Skeletal muscle tissue (tissue), 3 donors: ENCODE measurements at regions not wholly inside any gene's neighbourhood (a gene's known extent, or its start where the extent isn't known, plus 50 kb on each side); places are given as distances from the start of the nearest gene placed in this dataset.
"Not testable (repeated sequence)": the region's sequence is repeated elsewhere in the genome, so short reads cannot be mapped to it uniquely, and the experiment has no call there.

ENCODE experiments used
- H3K27ac ChIP-seq: one replicate; pipeline ENCODE4 v1.7.0; 2013; ENCODE audit warnings: mild to moderate bottlenecking, low read depth, low read length, inconsistent platforms
- H3K27me3 ChIP-seq, 3 donors: one replicate each; pipeline ENCODE4 v1.7.0; 2013; ENCODE audit warnings: low read length in 3 of 3; ENCODE audit not compliant: control insufficient read depth in 3 of 3, insufficient read depth in 3 of 3
- H3K36me3 ChIP-seq, 3 donors: one replicate each; pipeline ENCODE4 v1.7.0; 2013; ENCODE audit warnings: low read length in 3 of 3; ENCODE audit not compliant: control insufficient read depth in 3 of 3, insufficient read depth in 3 of 3
- H3K4me1 ChIP-seq, 3 donors: one replicate each; pipeline ENCODE4 v1.7.0; 2013; ENCODE audit warnings: low read length in 3 of 3, mild to moderate bottlenecking in 3 of 3; ENCODE audit not compliant: control insufficient read depth in 3 of 3, insufficient read depth in 3 of 3
- H3K4me3 ChIP-seq, 3 donors: one replicate each; pipeline ENCODE4 v1.7.0; 2013; ENCODE audit warnings: low read length in 3 of 3
- H3K9ac ChIP-seq, 3 donors: one replicate each; pipeline ENCODE4 v1.7.0; 2013; ENCODE audit warnings: low read length in 3 of 3, mild to moderate bottlenecking in 3 of 3, moderate library complexity in 2 of 3, low read depth in 1 of 3
- H3K9me3 ChIP-seq, 3 donors: one replicate each; pipeline ENCODE4 v1.7.0; 2013; ENCODE audit warnings: low read length in 3 of 3; ENCODE audit not compliant: control insufficient read depth in 3 of 3
- donor health status: Osteomylitis.

DNA sequence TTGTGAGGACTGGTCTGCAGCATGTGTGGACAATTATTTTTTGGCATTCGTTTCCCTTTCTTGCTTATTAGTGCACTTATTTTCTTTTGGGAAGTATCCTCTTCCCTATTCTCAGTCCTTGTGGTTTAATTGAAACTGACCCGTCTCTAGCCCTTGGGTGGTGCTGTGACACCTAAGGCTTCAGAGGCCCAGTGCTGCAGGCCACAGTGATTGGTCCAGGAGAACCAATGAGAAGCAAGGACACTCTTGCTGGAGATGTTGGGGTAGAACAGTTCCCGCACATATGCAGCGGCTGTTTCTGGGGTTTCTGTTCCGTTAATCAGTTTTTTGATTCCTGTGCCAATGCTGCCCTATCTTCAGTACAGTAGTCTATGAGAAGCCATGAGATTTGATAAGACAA is 195.3 kb downstream of the IL20RB start:
- H3K9ac ChIP-seq, H3K36me3 ChIP-seq, H3K4me1 ChIP-seq, H3K9me3 ChIP-seq, H3K4me3 ChIP-seq, H3K27me3 ChIP-seq, H3K27ac ChIP-seq: not testable (repeated sequence)

GRCh38 chr3:137163241-137163871 is 205.6 kb downstream of the IL20RB start:
- H3K36me3 ChIP-seq = no peaks in the 10 kb centered on the region
- H3K4me3 ChIP-seq = peak overlapping the region in 2 of 3 donors; percentile 25 to 48
- peak overlapping the region; percentile 39 for H3K27ac ChIP-seq

DNA sequence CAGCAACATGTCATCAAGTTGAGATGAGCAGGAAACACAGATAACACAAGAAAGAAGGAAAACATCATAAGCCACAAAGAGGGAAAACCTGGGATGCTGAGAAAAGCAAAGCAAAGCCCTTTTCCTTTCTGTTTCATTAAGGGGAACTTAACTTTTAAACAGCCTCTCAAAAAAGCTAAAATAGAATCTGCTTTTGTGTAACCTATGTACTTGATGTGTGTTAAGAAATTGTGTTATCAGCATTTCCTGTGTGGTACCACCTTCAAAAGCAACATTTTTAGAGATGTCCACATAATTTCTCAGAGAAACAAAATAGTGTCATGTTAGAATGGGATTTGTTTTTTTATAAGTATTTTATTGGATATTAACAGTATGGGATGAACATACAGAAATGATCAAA is 206.2 kb downstream of the IL20RB start:
- Histone ChIP-seq H3K9ac (no peak overlapping the region), H3K4me1 (peaks cover 0 to 3% (median 2%) of the 10 kb centered on the region in 3 donors), H3K27me3 (no peaks in the 10 kb centered on the region), H3K36me3 (no peaks in the 10 kb centered on the region), H3K9me3 (no peaks in the 10 kb centered on the region), H3K4me3 (peak overlapping the region in 2 of 3 donors; percentile 25 to 48), H3K27ac (no peak overlapping the region)

More at GRCh38 chr3:137163241-137163871, 205.6 kb downstream of the IL20RB start:
- Histone ChIP-seq H3K9ac (peak overlapping the region in 1 of 3 donors; percentile 55), H3K9me3 (no peaks in the 10 kb centered on the region), H3K4me1 (peaks cover 0 to 3% (median 2%) of the 10 kb centered on the region in 3 donors), H3K27me3 (no peaks in the 10 kb centered on the region)

GRCh38 chr3:137165117-137165806 is 207.5 kb downstream of the IL20RB start:
- no peak overlapping the region for H3K4me3 ChIP-seq
- no peaks in the 10 kb centered on the region for H3K9me3 ChIP-seq
- no peaks in the 10 kb centered on the region for H3K27me3 ChIP-seq
- no peak overlapping the region for H3K9ac ChIP-seq
- peaks cover 0 to 3% (median 2%) of the 10 kb centered on the region in 3 donors for H3K4me1 ChIP-seq
- no peak overlapping the region for H3K27ac ChIP-seq
- H3K36me3 ChIP-seq = no peaks in the 10 kb centered on the region

DNA sequence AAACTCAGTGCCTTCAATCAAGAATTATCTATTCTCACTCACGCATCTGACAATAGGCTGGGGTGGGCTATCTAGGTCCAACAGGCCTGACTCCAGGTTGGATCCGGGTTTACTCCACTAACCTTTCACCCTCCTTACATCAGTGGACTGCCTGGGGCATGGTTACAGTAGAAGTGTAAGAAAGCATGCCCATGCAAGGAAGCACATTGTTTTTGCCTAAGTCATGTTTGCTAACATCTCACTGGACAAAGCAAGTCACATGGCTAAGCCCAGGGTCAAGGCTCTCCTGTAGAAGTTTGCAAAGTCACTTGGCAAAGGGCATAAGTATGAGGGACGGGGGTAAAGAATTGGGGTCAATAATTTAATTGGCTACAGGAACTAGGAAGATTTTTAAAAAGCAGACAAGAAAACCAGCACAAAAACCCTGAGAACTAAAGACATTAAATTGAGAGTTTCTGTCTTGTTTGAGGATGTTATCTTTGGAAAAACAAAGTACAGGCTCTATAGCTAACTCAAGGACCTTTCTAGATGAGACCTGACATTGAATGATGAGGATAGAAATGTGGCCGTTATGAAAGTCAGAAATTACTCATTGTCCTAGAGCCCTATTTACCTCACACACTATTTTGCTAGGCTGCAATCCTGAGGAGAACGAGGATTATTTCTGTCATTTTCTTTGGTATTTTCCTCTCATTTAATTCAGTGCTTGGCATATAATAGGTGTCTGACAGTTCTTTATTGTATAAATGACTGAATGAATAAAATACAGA is 214.2 kb downstream of the IL20RB start:
- Histone ChIP-seq H3K4me3 (no peak overlapping the region), H3K36me3 (no peaks in the 10 kb centered on the region), H3K9ac (no peak overlapping the region), H3K27ac (no peak overlapping the region), H3K9me3 (no peaks in the 10 kb centered on the region), H3K4me1 (no peaks in the 10 kb centered on the region), H3K27me3 (no peaks in the 10 kb centered on the region)

- Histone ChIP-seq H3K4me1 (no peaks in the 10 kb centered on the region), H3K9me3 (no peaks in the 10 kb centered on the region), H3K36me3 (no peaks in the 10 kb centered on the region), H3K27me3 (no peaks in the 10 kb centered on the region), H3K27ac (no peak overlapping the region), H3K9ac (no peak overlapping the region), H3K4me3 (no peak overlapping the region)
These were observed 214.9 kb downstream of the IL20RB start for GRCh38 chr3:137172728-137173127.

DNA sequence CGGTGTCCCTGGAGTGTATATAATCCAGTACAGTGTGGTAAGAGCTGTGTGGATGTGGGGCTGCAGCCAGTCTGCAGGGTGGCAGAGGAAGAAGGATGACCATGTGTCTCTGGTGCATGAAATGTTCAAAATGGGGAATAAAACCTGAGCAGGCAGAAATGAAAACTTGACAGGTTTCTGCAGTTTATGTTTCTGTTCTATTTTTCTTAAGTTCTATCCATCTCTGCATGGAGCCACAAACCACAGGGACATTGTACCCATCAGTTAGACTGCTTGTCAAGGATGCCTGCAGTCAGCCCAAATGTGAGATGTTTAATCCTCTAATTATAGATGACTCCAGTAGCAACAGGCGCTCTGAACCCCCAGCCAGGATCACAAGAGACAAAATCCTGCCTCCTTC is 216.7 kb downstream of the IL20RB start:
- Histone ChIP-seq H3K27me3 (no peaks in the 10 kb centered on the region), H3K36me3 (no peaks in the 10 kb centered on the region), H3K9ac (no peak overlapping the region), H3K9me3 (no peaks in the 10 kb centered on the region), H3K4me3 (no peak overlapping the region), H3K4me1 (no peaks in the 10 kb centered on the region), H3K27ac (no peak overlapping the region)

- Histone ChIP-seq H3K27me3 (no peaks in the 10 kb centered on the region), H3K4me3 (no peak overlapping the region), H3K36me3 (no peaks in the 10 kb centered on the region), H3K27ac (no peak overlapping the region), H3K4me1 (no peaks in the 10 kb centered on the region), H3K9ac (no peak overlapping the region), H3K9me3 (no peaks in the 10 kb centered on the region)
These were observed 222.4 kb downstream of the IL20RB start for GRCh38 chr3:137180220-137180619.

DNA sequence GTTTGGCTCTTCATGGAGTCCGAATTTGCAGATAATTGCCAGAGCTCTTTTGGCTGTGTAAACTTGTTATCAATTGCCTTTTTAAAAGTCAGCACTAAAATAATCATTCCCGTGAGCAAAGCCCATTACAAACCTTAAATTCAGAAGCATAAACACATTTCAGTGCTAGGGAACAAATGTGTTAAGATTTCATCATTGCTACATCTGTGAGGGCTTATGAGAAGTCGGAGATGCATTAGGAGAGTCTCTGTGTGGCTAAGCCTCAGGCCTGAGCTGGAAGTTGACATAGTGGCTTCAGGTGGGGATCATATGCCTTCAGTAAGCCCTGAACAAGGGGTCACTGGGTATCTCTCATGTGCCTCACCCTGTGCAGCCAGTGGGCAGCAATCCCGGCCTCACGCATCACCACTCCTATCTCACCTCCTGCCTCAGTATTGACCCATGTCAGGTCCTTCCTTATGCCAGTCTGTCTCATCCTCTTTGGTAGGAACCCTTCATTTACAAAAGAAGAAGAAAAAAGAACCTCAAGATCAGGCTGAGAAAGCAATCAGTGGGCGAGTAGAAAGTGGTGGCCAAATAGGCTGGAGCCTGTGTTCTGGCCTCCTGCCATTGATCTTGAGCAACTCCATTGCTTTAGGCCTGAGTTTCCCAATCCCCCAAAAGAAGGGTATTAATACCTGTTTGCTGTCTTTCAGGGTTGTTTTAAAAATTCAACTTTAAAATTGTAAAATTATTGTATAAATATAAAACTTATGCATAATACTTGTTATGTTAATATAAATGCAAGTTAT is 233.5 kb downstream of the IL20RB start:
- H3K9ac ChIP-seq = no peak overlapping the region
- no peak overlapping the region for H3K27ac ChIP-seq
- no peaks in the 10 kb centered on the region for H3K36me3 ChIP-seq
- peaks cover 0 to 3% (median 0%) of the 10 kb centered on the region in 3 donors for H3K9me3 ChIP-seq
- H3K27me3 ChIP-seq = no peaks in the 10 kb centered on the region
- no peak overlapping the region for H3K4me3 ChIP-seq
- no peaks in the 10 kb centered on the region for H3K4me1 ChIP-seq
